PFSK-1 (cell line): ENCODE measurements at regions not wholly inside any gene's neighbourhood (a gene's known extent, or its start where the extent isn't known, plus 50 kb on each side); places are given as distances from the start of the nearest gene placed in this dataset.

Source experiments
- FOXP2 ChIP-seq: optimal IDR thresholded peaks from 2 replicates; pipeline ENCODE3; 2011; ENCODE audit warnings: borderline replicate concordance, control low read depth, inconsistent platforms; ENCODE audit not compliant: insufficient read depth; ENCODE audit errors: extremely low read length, extremely low read depth
- POLR2AphosphoS5 ChIP-seq: IDR thresholded peaks from 2 replicates; pipeline ENCODE4 v1.6.1; 2012; ENCODE audit warnings: low read depth, mild to moderate bottlenecking, control low read depth, low read length, moderate library complexity
- SIN3A ChIP-seq: IDR thresholded peaks from 2 replicates; pipeline ENCODE4 v1.6.1; 2012; ENCODE audit warnings: mild to moderate bottlenecking, low read length, moderate library complexity, borderline replicate concordance; ENCODE audit not compliant: insufficient read depth
- TF ChIP-seq, protein P1 (sequence below), 2 experiments: IDR thresholded peaks; 2 replicates each; pipeline versions ENCODE4 v1.6.1 to v1.8.0; 2011 to 2012; ENCODE audit warnings: low read depth in 2 of 2, low read length in 2 of 2, control low read depth in 1 of 2, inconsistent platforms in 1 of 2, mild to moderate bottlenecking in 1 of 2, moderate library complexity in 1 of 2; ENCODE audit not compliant: insufficient read depth in 1 of 2

DNA sequence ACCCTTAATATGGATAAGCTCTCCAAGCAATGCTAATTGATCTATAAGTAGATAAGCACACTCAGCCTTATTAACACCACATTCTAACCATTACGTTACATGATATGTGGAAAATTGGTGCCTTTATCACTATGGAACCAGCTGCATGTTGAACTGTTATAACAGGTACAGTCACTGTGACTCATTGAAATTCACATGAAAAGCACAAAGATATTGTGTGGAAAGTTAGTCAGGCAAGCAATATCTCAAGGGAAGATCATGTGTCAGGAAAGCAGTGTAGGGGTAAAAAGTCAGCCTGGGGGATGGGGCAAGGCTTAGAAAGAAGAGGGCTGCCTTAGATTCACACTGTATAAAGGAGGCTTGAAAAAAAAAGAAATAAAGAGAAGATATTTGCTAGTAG is 313.7 kb upstream of the SMIM31 start:
- TF ChIP-seq POLR2AphosphoS5 (no peak), SIN3A (no peak), FOXP2 (no peak)
- TF ChIP-seq, protein P1, sequence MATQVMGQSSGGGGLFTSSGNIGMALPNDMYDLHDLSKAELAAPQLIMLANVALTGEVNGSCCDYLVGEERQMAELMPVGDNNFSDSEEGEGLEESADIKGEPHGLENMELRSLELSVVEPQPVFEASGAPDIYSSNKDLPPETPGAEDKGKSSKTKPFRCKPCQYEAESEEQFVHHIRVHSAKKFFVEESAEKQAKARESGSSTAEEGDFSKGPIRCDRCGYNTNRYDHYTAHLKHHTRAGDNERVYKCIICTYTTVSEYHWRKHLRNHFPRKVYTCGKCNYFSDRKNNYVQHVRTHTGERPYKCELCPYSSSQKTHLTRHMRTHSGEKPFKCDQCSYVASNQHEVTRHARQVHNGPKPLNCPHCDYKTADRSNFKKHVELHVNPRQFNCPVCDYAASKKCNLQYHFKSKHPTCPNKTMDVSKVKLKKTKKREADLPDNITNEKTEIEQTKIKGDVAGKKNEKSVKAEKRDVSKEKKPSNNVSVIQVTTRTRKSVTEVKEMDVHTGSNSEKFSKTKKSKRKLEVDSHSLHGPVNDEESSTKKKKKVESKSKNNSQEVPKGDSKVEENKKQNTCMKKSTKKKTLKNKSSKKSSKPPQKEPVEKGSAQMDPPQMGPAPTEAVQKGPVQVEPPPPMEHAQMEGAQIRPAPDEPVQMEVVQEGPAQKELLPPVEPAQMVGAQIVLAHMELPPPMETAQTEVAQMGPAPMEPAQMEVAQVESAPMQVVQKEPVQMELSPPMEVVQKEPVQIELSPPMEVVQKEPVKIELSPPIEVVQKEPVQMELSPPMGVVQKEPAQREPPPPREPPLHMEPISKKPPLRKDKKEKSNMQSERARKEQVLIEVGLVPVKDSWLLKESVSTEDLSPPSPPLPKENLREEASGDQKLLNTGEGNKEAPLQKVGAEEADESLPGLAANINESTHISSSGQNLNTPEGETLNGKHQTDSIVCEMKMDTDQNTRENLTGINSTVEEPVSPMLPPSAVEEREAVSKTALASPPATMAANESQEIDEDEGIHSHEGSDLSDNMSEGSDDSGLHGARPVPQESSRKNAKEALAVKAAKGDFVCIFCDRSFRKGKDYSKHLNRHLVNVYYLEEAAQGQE (IDR thresholded peaks at IDR 0.05; ENCODE audit: insufficient read depth in 1 of 2, low read depth in 2 of 2, low read length in 2 of 2): no peak
